B cell (primary cell): ENCODE measurements at regions not wholly inside any gene's neighbourhood (a gene's known extent, or its start where the extent isn't known, plus 50 kb on each side); places are given as distances from the start of the nearest gene placed in this dataset.

ENCODE experiments used
- ATAC-seq: fragments of 200-7000 bp; cut with Tn5 transposase; one replicate; pipeline ENCODE4 v1.10.0; 2021; ENCODE audit warnings: low read depth, mild to moderate bottlenecking, moderate number of reproducible peaks, moderate library complexity
- CTCF ChIA-PET: fragments of 350-600 bp; sonication (Branson Sonifier 250); formaldehyde crosslinking; loops from one replicate; lab custom pipeline; 2021; ENCODE audit warnings: antibody characterized with exemption, inconsistent platforms; lab: Charles Lee
- POLR2A ChIA-PET: fragments of 350-600 bp; sonication (Branson Sonifier 250); formaldehyde crosslinking; loops from one replicate; lab custom pipeline; 2021; ENCODE audit warnings: antibody characterized with exemption; lab: Charles Lee
- DNase-seq: peaks from one replicate; pipeline ENCODE4 v3.0.0; 2013
- H2AFZ ChIP-seq: 2 replicates; pipeline ENCODE4 v1.6.1; 2012; ENCODE audit warnings: mild to moderate bottlenecking, low read depth, low read length; ENCODE audit not compliant: insufficient read depth, poor library complexity, severe bottlenecking
- H3K27ac ChIP-seq, 2 donors: 1 replicate in 1 of 2; 2 replicates in 1 of 2; pipeline ENCODE4 v1.5.1; 2012 to 2013; ENCODE audit warnings: low read length in 2 of 2, mild to moderate bottlenecking in 2 of 2, moderate library complexity in 1 of 2
- H3K27me3 ChIP-seq, 4 experiments: fragments of 200-600 bp in 1 of 4; sonication (generic) in 1 of 4; replicated peaks in 1 of 4; 1 replicate in 2 of 4; 2 replicates in 2 of 4; pipeline versions ENCODE4 v1.6.1 to v1.7.0; 2013 to 2016; ENCODE audit warnings: low read length in 3 of 4, mild to moderate bottlenecking in 2 of 4, mixed read lengths in 1 of 4, moderate library complexity in 1 of 4; ENCODE audit not compliant: insufficient read depth in 4 of 4, control insufficient read depth in 3 of 4; ENCODE audit errors: control extremely low read depth in 1 of 4
- H3K36me3 ChIP-seq, 2 experiments: replicated peaks in 1 of 2; 1 replicate in 1 of 2; 2 replicates in 1 of 2; pipeline versions ENCODE4 v1.6.1 to v1.7.1; 2013; ENCODE audit warnings: low read length in 1 of 2; ENCODE audit not compliant: insufficient read depth in 2 of 2, control insufficient read depth in 1 of 2; ENCODE audit errors: control extremely low read depth in 1 of 2, extremely low read depth in 1 of 2
- H3K4me1 ChIP-seq, 2 donors: fragments of 200-600 bp in 1 of 2; sonication (generic) in 1 of 2; 1 replicate in 1 of 2; 2 replicates in 1 of 2; pipeline versions ENCODE4 v1.5.1 to v1.6.1; 2013 to 2017; ENCODE audit warnings: low read length in 2 of 2; ENCODE audit not compliant: control insufficient read depth in 2 of 2, insufficient read depth in 2 of 2
- H3K4me2 ChIP-seq: replicated peaks from 2 replicates; pipeline ENCODE3; 2012; ENCODE audit warnings: mild to moderate bottlenecking, low read depth, low read length; ENCODE audit not compliant: poor library complexity, severe bottlenecking
- H3K4me3 ChIP-seq, 5 experiments: fragments of 200-600 bp in 1 of 5; sonication (generic) in 1 of 5; 1 replicate in 3 of 5; 2 replicates in 2 of 5; pipeline versions ENCODE4 v1.5.1 to v1.7.0; 2011 to 2016; ENCODE audit warnings: low read length in 4 of 5, mild to moderate bottlenecking in 4 of 5, low read depth in 2 of 5, control low read depth in 1 of 5, moderate library complexity in 1 of 5; ENCODE audit not compliant: insufficient read depth in 1 of 5; ENCODE audit errors: control extremely low read depth in 1 of 5, extremely low read depth in 1 of 5
- H3K79me2 ChIP-seq: fragments of 200-600 bp; sonication (generic); one replicate; pipeline ENCODE4 v1.6.0; 2016; ENCODE audit warnings: low read length; ENCODE audit not compliant: control insufficient read depth, insufficient read depth
- H3K9ac ChIP-seq: fragments of 200-600 bp; sonication (generic); 2 replicates; pipeline ENCODE4 v1.6.1; 2017; ENCODE audit warnings: mild to moderate bottlenecking, low read length, moderate library complexity
- H3K9me3 ChIP-seq, 3 donors: one replicate each; pipeline versions ENCODE4 v1.6.1 to v1.7.1; 2013; ENCODE audit warnings: low read length in 2 of 3; ENCODE audit not compliant: control insufficient read depth in 2 of 3, insufficient read depth in 1 of 3; ENCODE audit errors: control extremely low read depth in 1 of 3
- H4K20me1 ChIP-seq: 2 replicates; pipeline ENCODE4 v1.6.0; 2012; ENCODE audit warnings: mild to moderate bottlenecking, low read length; ENCODE audit not compliant: insufficient read depth, control insufficient read depth, poor library complexity, severe bottlenecking
- H3K27ac Mint-ChIP-seq: one replicate; pipeline ENCODE4 v1.8.0; 2021; ENCODE audit warnings: mixed read lengths
- H3K27me3 Mint-ChIP-seq: one replicate; pipeline ENCODE4 v1.8.0; 2021; ENCODE audit warnings: mixed read lengths
- H3K4me1 Mint-ChIP-seq: one replicate; pipeline ENCODE4 v1.8.0; 2021; ENCODE audit warnings: mixed read lengths
- H3K4me3 Mint-ChIP-seq: one replicate; pipeline ENCODE4 v1.8.0; 2021; ENCODE audit warnings: mixed read lengths
- H3K9me3 Mint-ChIP-seq: one replicate; pipeline ENCODE4 v1.8.0; 2022; ENCODE audit warnings: mixed read lengths; ENCODE audit not compliant: insufficient read depth
- EZH2 ChIP-seq: IDR thresholded peaks from 2 replicates; pipeline ENCODE4 v1.6.1; 2012; ENCODE audit warnings: borderline replicate concordance, low read depth, mild to moderate bottlenecking, moderate library complexity, low read length; ENCODE audit not compliant: insufficient read depth, poor library complexity, severe bottlenecking
- WGBS: methylation state at CpG from one replicate; pipeline ENCODE4 v1.1.5; 2013; ENCODE audit warnings: missing lambda C conversion rate; ENCODE audit not compliant: insufficient coverage; 5-methylcytosine and 5-hydroxymethylcytosine counted together
- intact Hi-C: fragments of 100-400 bp; cut with micrococcal nuclease; formaldehyde crosslinking; loops from one replicate; pipeline ENCODE4 v1.10.0; 2022
- TF ChIP-seq, protein P1 (sequence below): fragments of 200-600 bp; IDR thresholded peaks from one replicate; pipeline ENCODE4 v1.8.0; 2022; ENCODE audit warnings: antibody characterized with exemption, mild to moderate bottlenecking

- Histone ChIP-seq H3K4me2 (no peak overlapping the region), H3K27ac (no peak overlapping the region), H3K9me3 (peaks cover 0 to 13% (median 0%) of the 10 kb centered on the region in 3 donors), H3K4me1 (no peaks in the 10 kb centered on the region), H3K27me3 (no peaks in the 10 kb centered on the region), H3K4me3 (no peak overlapping the region), H3K9ac (no peak overlapping the region), H2AFZ (no peak overlapping the region), H4K20me1 (no peaks in the 10 kb centered on the region), H3K79me2 (no peaks in the 10 kb centered on the region), H3K36me3 (no peaks in the 10 kb centered on the region)
- intact Hi-C loops, result no loop called here
- 93% methylated on average over 6 of the region's 6 CpGs for WGBS
- no peak for TF ChIP-seq EZH2
- TF ChIP-seq, protein P1, sequence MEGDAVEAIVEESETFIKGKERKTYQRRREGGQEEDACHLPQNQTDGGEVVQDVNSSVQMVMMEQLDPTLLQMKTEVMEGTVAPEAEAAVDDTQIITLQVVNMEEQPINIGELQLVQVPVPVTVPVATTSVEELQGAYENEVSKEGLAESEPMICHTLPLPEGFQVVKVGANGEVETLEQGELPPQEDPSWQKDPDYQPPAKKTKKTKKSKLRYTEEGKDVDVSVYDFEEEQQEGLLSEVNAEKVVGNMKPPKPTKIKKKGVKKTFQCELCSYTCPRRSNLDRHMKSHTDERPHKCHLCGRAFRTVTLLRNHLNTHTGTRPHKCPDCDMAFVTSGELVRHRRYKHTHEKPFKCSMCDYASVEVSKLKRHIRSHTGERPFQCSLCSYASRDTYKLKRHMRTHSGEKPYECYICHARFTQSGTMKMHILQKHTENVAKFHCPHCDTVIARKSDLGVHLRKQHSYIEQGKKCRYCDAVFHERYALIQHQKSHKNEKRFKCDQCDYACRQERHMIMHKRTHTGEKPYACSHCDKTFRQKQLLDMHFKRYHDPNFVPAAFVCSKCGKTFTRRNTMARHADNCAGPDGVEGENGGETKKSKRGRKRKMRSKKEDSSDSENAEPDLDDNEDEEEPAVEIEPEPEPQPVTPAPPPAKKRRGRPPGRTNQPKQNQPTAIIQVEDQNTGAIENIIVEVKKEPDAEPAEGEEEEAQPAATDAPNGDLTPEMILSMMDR, result no peak
- ChIA-PET CTCF (no interaction called here), POLR2A (no interaction called here)
- DNase-seq (no peak), ATAC-seq (no peak)
- no peaks in the 10 kb centered on the region for H3K27me3 Mint-ChIP-seq
- no peaks in the 10 kb centered on the region for H3K4me1 Mint-ChIP-seq
- no peak overlapping the region for H3K4me3 Mint-ChIP-seq
- no peak overlapping the region for H3K27ac Mint-ChIP-seq
- H3K9me3 Mint-ChIP-seq, result no peaks in the 10 kb centered on the region
These were observed 213.2 kb upstream of the RGMA start for GRCh38 chr15:93302080-93302765.

DNA sequence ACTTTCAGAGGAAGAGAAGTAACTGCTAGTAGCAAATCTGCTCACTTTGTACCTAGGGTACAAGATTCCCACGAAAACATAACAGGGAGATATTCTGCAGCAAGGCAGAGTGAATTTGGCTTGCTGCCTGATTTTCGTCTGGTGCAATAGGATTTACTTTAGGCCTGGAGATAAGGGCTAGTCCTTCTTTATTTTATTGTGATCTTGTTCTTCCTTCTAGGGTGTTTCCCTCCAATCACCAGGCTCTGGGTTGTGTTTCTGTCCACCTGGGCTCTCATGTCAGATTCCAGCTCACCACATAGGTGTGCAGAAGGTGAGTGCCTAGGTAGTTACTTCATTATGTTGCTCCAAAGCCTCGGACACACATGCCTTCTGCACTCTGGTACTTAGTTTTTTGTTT lies 211.8 kb upstream of the RGMA start:
- Histone ChIP-seq H3K9ac (no peak overlapping the region), H2AFZ (no peak overlapping the region), H3K4me3 (no peak overlapping the region), H3K79me2 (no peaks in the 10 kb centered on the region), H3K36me3 (no peaks in the 10 kb centered on the region), H3K4me2 (no peak overlapping the region), H4K20me1 (no peaks in the 10 kb centered on the region), H3K9me3 (peaks cover 0 to 13% (median 0%) of the 10 kb centered on the region in 3 donors), H3K27me3 (no peaks in the 10 kb centered on the region), H3K4me1 (no peaks in the 10 kb centered on the region), H3K27ac (no peak overlapping the region)
- Mint-ChIP-seq H3K4me1 (no peaks in the 10 kb centered on the region), H3K27me3 (no peaks in the 10 kb centered on the region), H3K9me3 (no peaks in the 10 kb centered on the region), H3K27ac (no peak overlapping the region), H3K4me3 (no peak overlapping the region)
- DNase-seq (no peak), ATAC-seq (no peak)
- TF ChIP-seq, protein P1, result no peak
- no peak for TF ChIP-seq EZH2
- CTCF ChIA-PET, result no interaction called here
- intact Hi-C loops, result no loop called here
- WGBS, result 70% methylated on average over 2 of the region's 3 CpGs
- POLR2A ChIA-PET, result no interaction called here
